Rectal smooth muscle tissue (tissue), 1 donor: ENCODE measurements at regions not wholly inside any gene's neighbourhood (a gene's known extent, or its start where the extent isn't known, plus 50 kb on each side); places are given as distances from the start of the nearest gene placed in this dataset.

Source experiments
- H3K27ac ChIP-seq: one replicate; pipeline ENCODE4 v1.7.0; 2013; ENCODE audit warnings: low read depth, low read length, inconsistent platforms
- H3K27me3 ChIP-seq: one replicate; pipeline ENCODE4 v1.7.0; 2013; ENCODE audit warnings: low read length; ENCODE audit not compliant: control insufficient read depth, insufficient read depth
- H3K36me3 ChIP-seq: one replicate; pipeline ENCODE4 v1.7.0; 2013; ENCODE audit warnings: low read length; ENCODE audit not compliant: control insufficient read depth, insufficient read depth
- H3K4me1 ChIP-seq: one replicate; pipeline ENCODE4 v1.7.0; 2013; ENCODE audit warnings: low read length; ENCODE audit not compliant: control insufficient read depth, insufficient read depth
- H3K4me3 ChIP-seq: one replicate; pipeline ENCODE4 v1.7.0; 2013; ENCODE audit warnings: low read length
- H3K9ac ChIP-seq: one replicate; pipeline ENCODE4 v1.7.0; 2013; ENCODE audit warnings: low read length

- Histone ChIP-seq H3K9ac (no peak overlapping the region), H3K27me3 (no peaks in the 10 kb centered on the region), H3K36me3 (no peaks in the 10 kb centered on the region), H3K4me1 (no peaks in the 10 kb centered on the region), H3K4me3 (no peak overlapping the region), H3K27ac (no peak overlapping the region)
These were observed 356.3 kb upstream of the HSF2 start for GRCh38 chr6:122042960-122043735.

- H3K27ac ChIP-seq, result no peak overlapping the region
- no peak overlapping the region for H3K9ac ChIP-seq
- no peaks in the 10 kb centered on the region for H3K36me3 ChIP-seq
- no peak overlapping the region for H3K4me3 ChIP-seq
- H3K4me1 ChIP-seq, result no peaks in the 10 kb centered on the region
- no peaks in the 10 kb centered on the region for H3K27me3 ChIP-seq
These were observed 350.9 kb upstream of the HSF2 start for GRCh38 chr6:122048570-122048969.

GRCh38 chr6:122049341-122049740 lies 350.1 kb upstream of the HSF2 start:
- H3K9ac ChIP-seq, result no peak overlapping the region

GRCh38 chr6:122050242-122050755 lies 349.2 kb upstream of the HSF2 start:
- no peaks in the 10 kb centered on the region for H3K27me3 ChIP-seq
- H3K27ac ChIP-seq, result no peak overlapping the region
- no peak overlapping the region for H3K9ac ChIP-seq
- H3K36me3 ChIP-seq, result no peaks in the 10 kb centered on the region
- H3K4me3 ChIP-seq, result no peak overlapping the region
- H3K4me1 ChIP-seq, result no peaks in the 10 kb centered on the region

More at GRCh38 chr6:122049341-122049740, 350.1 kb upstream of the HSF2 start:
- H3K36me3 ChIP-seq, result no peaks in the 10 kb centered on the region
- no peaks in the 10 kb centered on the region for H3K27me3 ChIP-seq
- no peaks in the 10 kb centered on the region for H3K4me1 ChIP-seq
- H3K27ac ChIP-seq, result no peak overlapping the region
- no peak overlapping the region for H3K4me3 ChIP-seq

GRCh38 chr6:122052346-122052900 lies 347.0 kb upstream of the HSF2 start:
- Histone ChIP-seq H3K4me3 (no peak overlapping the region), H3K27ac (no peak overlapping the region), H3K9ac (no peak overlapping the region), H3K36me3 (no peaks in the 10 kb centered on the region), H3K4me1 (no peaks in the 10 kb centered on the region), H3K27me3 (no peaks in the 10 kb centered on the region)

- Histone ChIP-seq H3K9ac (no peak overlapping the region), H3K27ac (no peak overlapping the region), H3K4me1 (no peaks in the 10 kb centered on the region), H3K36me3 (no peaks in the 10 kb centered on the region), H3K4me3 (no peak overlapping the region), H3K27me3 (no peaks in the 10 kb centered on the region)
These were observed 339.5 kb upstream of the HSF2 start for GRCh38 chr6:122059918-122060317.

- no peak overlapping the region for H3K9ac ChIP-seq
- H3K36me3 ChIP-seq, result no peaks in the 10 kb centered on the region
- no peak overlapping the region for H3K27ac ChIP-seq
- H3K27me3 ChIP-seq, result no peaks in the 10 kb centered on the region
- no peak overlapping the region for H3K4me3 ChIP-seq
- H3K4me1 ChIP-seq, result no peaks in the 10 kb centered on the region
These were observed 337.6 kb upstream of the HSF2 start for GRCh38 chr6:122061855-122062254.

- Histone ChIP-seq H3K27me3 (no peaks in the 10 kb centered on the region), H3K4me1 (no peaks in the 10 kb centered on the region), H3K9ac (no peak overlapping the region), H3K27ac (no peak overlapping the region), H3K4me3 (no peak overlapping the region), H3K36me3 (no peaks in the 10 kb centered on the region)
These were observed 336.4 kb upstream of the HSF2 start for GRCh38 chr6:122063076-122063475.

GRCh38 chr6:122063761-122064160 lies 335.7 kb upstream of the HSF2 start:
- Histone ChIP-seq H3K4me1 (no peaks in the 10 kb centered on the region), H3K36me3 (no peaks in the 10 kb centered on the region), H3K27me3 (no peaks in the 10 kb centered on the region), H3K4me3 (no peak overlapping the region), H3K27ac (no peak overlapping the region), H3K9ac (no peak overlapping the region)

- Histone ChIP-seq H3K9ac (no peak overlapping the region), H3K36me3 (no peaks in the 10 kb centered on the region), H3K27me3 (no peaks in the 10 kb centered on the region), H3K4me1 (no peaks in the 10 kb centered on the region), H3K27ac (no peak overlapping the region), H3K4me3 (no peak overlapping the region)
These were observed 333.3 kb upstream of the HSF2 start for GRCh38 chr6:122066200-122066599.

- Histone ChIP-seq H3K36me3 (no peaks in the 10 kb centered on the region), H3K9ac (no peak overlapping the region), H3K27ac (no peak overlapping the region), H3K4me1 (no peaks in the 10 kb centered on the region), H3K27me3 (no peaks in the 10 kb centered on the region), H3K4me3 (no peak overlapping the region)
These were observed 331.1 kb upstream of the HSF2 start for GRCh38 chr6:122068291-122068769.

- Histone ChIP-seq H3K27ac (no peak overlapping the region), H3K4me1 (no peaks in the 10 kb centered on the region), H3K9ac (no peak overlapping the region), H3K36me3 (no peaks in the 10 kb centered on the region), H3K4me3 (no peak overlapping the region), H3K27me3 (no peaks in the 10 kb centered on the region)
These were observed 329.5 kb upstream of the HSF2 start for GRCh38 chr6:122069932-122070331.
